Esophagus squamous epithelium (tissue), 5 donors: ENCODE measurements at regions not wholly inside any gene's neighbourhood (a gene's known extent, or its start where the extent isn't known, plus 50 kb on each side); places are given as distances from the start of the nearest gene placed in this dataset.

Experiments used
- DNase-seq: peaks from one replicate; lab custom pipeline; 2025; lab: John Stamatoyannopoulos, UW
- H3K27ac ChIP-seq, 4 donors: fragments of 200-600 bp; sonication (generic); one replicate each; pipeline ENCODE4 v1.5.1; 2016 to 2019; ENCODE audit warnings: mild to moderate bottlenecking in 1 of 4
- H3K27me3 ChIP-seq, 4 donors: fragments of 200-600 bp; sonication (generic); 1 replicate in 3 of 4; 2 replicates in 1 of 4; pipeline versions ENCODE4 v1.5.1 to v1.6.0; 2017 to 2021; ENCODE audit warnings: antibody characterized with exemption in 1 of 4
- H3K36me3 ChIP-seq, 3 donors: fragments of 200-600 bp; sonication (generic); one replicate each; pipeline ENCODE4 v1.5.1; 2016 to 2019
- H3K4me1 ChIP-seq, 3 donors: fragments of 200-600 bp; sonication (generic); one replicate each; pipeline ENCODE4 v1.5.1; 2017 to 2019
- H3K4me3 ChIP-seq, 4 donors: fragments of 200-600 bp; sonication (generic); 1 replicate in 3 of 4; 2 replicates in 1 of 4; pipeline ENCODE4 v1.5.1; 2016 to 2019; ENCODE audit warnings: mild to moderate bottlenecking in 2 of 4, moderate library complexity in 1 of 4
- H3K9me3 ChIP-seq, 3 donors: fragments of 200-600 bp; sonication (generic); one replicate each; pipeline ENCODE4 v1.5.1; 2016 to 2019
- POLR2A ChIP-seq, 4 donors: fragments of 450-650 bp; IDR thresholded peaks; one replicate each; pipeline ENCODE4 v1.6.1; 2017; ENCODE audit warnings: antibody characterized with exemption in 4 of 4, mild to moderate bottlenecking in 4 of 4, moderate library complexity in 3 of 4
- WGBS, 2 donors: methylation state at CpG; one replicate each; pipeline ENCODE4 v1.1.5; 2018; 5-methylcytosine and 5-hydroxymethylcytosine counted together
- intact Hi-C: fragments of 100-400 bp; cut with DNase I; formaldehyde crosslinking; loops from one replicate; pipeline ENCODE4 v1.15.0; 2022
- TF ChIP-seq, protein P1 (sequence below), 6 experiments: fragments of 450-650 bp in 4 of 6; fragments of 200-600 bp in 2 of 6; sonication (generic) in 2 of 6; IDR thresholded peaks; one replicate each; pipeline ENCODE4 v1.5.1; 2016 to 2019; ENCODE audit warnings: antibody characterized with exemption in 6 of 6, mild to moderate bottlenecking in 4 of 6, moderate library complexity in 4 of 6
- donor health status: DM: yes; HTN: yes; CAD: no.

- TF ChIP-seq POLR2A (IDR thresholded peaks at IDR 0.05) = no peak
- TF ChIP-seq, protein P1, sequence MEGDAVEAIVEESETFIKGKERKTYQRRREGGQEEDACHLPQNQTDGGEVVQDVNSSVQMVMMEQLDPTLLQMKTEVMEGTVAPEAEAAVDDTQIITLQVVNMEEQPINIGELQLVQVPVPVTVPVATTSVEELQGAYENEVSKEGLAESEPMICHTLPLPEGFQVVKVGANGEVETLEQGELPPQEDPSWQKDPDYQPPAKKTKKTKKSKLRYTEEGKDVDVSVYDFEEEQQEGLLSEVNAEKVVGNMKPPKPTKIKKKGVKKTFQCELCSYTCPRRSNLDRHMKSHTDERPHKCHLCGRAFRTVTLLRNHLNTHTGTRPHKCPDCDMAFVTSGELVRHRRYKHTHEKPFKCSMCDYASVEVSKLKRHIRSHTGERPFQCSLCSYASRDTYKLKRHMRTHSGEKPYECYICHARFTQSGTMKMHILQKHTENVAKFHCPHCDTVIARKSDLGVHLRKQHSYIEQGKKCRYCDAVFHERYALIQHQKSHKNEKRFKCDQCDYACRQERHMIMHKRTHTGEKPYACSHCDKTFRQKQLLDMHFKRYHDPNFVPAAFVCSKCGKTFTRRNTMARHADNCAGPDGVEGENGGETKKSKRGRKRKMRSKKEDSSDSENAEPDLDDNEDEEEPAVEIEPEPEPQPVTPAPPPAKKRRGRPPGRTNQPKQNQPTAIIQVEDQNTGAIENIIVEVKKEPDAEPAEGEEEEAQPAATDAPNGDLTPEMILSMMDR (IDR thresholded peaks at IDR 0.05) = no peak
- 95 to 99% methylated on average over 9 to 12 of the region's 12 CpGs for WGBS, 2 donors
- Histone ChIP-seq H3K27me3 (no peaks in the 10 kb centered on the region), H3K9me3 (no peaks in the 10 kb centered on the region), H3K4me3 (no peak overlapping the region), H3K36me3 (no peaks in the 10 kb centered on the region), H3K27ac (no peak overlapping the region), H3K4me1 (no peaks in the 10 kb centered on the region)
- intact Hi-C loops = no loop called here
- no peak for DNase-seq
These were observed 1283.1 kb downstream of the KCNT2 start for GRCh38 chr1:195325181-195325580.

- Histone ChIP-seq H3K36me3 (no peaks in the 10 kb centered on the region), H3K4me1 (no peaks in the 10 kb centered on the region), H3K27me3 (no peaks in the 10 kb centered on the region), H3K27ac (no peak overlapping the region), H3K9me3 (no peaks in the 10 kb centered on the region), H3K4me3 (no peak overlapping the region)
- intact Hi-C loops = no loop called here
- 70 to 77% methylated on average over 4 of the region's 4 CpGs for WGBS, 2 donors
- TF ChIP-seq, protein P1 (IDR thresholded peaks at IDR 0.05) = no peak
- TF ChIP-seq POLR2A (IDR thresholded peaks at IDR 0.05) = no peak
- DNase-seq = no peak
These were observed 1302.0 kb downstream of the KCNT2 start for GRCh38 chr1:195306281-195306680.

DNA sequence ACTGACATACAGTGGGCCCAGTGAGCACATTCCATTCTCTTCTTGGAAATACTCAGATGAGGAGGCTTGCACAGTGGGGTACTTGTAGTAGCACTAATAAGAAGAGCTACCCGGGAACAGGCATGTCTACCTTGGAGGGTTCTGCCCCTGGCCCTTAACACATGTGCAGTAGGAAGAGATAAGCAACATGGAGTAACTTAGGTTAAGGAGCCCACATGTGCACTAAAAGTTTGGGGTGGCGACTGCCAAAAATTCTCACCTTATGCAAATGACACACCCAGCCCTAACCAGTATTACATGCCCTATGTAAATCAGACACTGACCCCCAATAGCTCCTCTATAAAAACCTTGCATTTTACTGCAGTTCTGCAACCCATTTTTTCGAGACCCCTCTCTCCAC is 1313.3 kb downstream of the KCNT2 start:
- H3K27me3 ChIP-seq = no peaks in the 10 kb centered on the region
- no peaks in the 10 kb centered on the region for H3K9me3 ChIP-seq
- no peaks in the 10 kb centered on the region for H3K4me1 ChIP-seq
- no peak for DNase-seq
- no peak overlapping the region for H3K4me3 ChIP-seq
- intact Hi-C loops = no loop called here
- WGBS, 2 donors = 75 to 80% methylated on average over 3 of the region's 3 CpGs
- no peaks in the 10 kb centered on the region for H3K36me3 ChIP-seq
- TF ChIP-seq, protein P1 (IDR thresholded peaks at IDR 0.05) = no peak
- TF ChIP-seq POLR2A (IDR thresholded peaks at IDR 0.05) = no peak
- no peak overlapping the region for H3K27ac ChIP-seq

DNA sequence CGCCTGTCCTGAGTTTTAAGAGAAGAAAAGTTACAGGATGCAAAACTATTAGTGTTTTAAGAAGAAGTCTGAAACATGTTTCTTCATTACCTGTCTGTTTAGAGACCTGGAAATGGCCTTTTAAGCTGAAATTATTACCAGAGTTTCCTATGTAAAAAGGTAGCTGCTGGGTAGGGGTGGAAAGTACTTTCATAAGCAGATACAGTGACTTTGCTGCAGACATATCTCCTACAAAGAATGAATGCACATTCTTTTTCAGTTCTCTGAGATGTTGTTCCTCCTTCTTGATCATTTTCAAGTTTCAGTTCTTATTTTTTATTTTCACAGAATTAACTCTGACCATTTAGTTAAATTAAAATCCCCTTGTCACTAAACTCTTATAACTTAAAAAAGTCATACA is 1329.6 kb downstream of the KCNT2 start:
- H3K27ac ChIP-seq = no peak overlapping the region
- intact Hi-C loops = no loop called here
- no peaks in the 10 kb centered on the region for H3K27me3 ChIP-seq
- H3K36me3 ChIP-seq = no peaks in the 10 kb centered on the region
- WGBS, 2 donors = 48 to 70% methylated on average over 1 of the region's 1 CpG
- H3K4me1 ChIP-seq = no peaks in the 10 kb centered on the region
- TF ChIP-seq, protein P1 (IDR thresholded peaks at IDR 0.05) = no peak
- DNase-seq = no peak
- no peaks in the 10 kb centered on the region for H3K9me3 ChIP-seq
- H3K4me3 ChIP-seq = no peak overlapping the region

- TF ChIP-seq POLR2A (IDR thresholded peaks at IDR 0.05) = no peak
- TF ChIP-seq, protein P1 (IDR thresholded peaks at IDR 0.05) = no peak
These were observed 1332.5 kb downstream of the KCNT2 start for GRCh38 chr1:195275710-195276109.

More at GRCh38 chr1:195275710-195276109, 1332.5 kb downstream of the KCNT2 start:
- no peaks in the 10 kb centered on the region for H3K36me3 ChIP-seq
- H3K27me3 ChIP-seq = no peaks in the 10 kb centered on the region
- H3K27ac ChIP-seq = no peak overlapping the region
- WGBS, 2 donors = 72 to 81% methylated on average over 2 of the region's 2 CpGs
- no peak for DNase-seq
- no peaks in the 10 kb centered on the region for H3K9me3 ChIP-seq
- H3K4me3 ChIP-seq = no peak overlapping the region
- H3K4me1 ChIP-seq = no peaks in the 10 kb centered on the region
- intact Hi-C loops = no loop called here
